ENCODE measurements at regions not wholly inside any gene's neighbourhood (a gene's known extent, or its start where the extent isn't known, plus 50 kb on each side); places are given as distances from the start of the nearest gene placed in this dataset.

GRCh38 chr15:95451938-95452337 lies 878.6 kb upstream of the NR2F2 start:
- H3K4me3 ChIP-seq (ENCODE audit: low read length in 2 of 2): no peak overlapping the region
- H3K4me1 ChIP-seq (ENCODE audit: control insufficient read depth, insufficient read depth, low read length): no peaks in the 10 kb centered on the region
- no peaks in the 10 kb centered on the region for H3K27me3 ChIP-seq (ENCODE audit: control insufficient read depth in 1 of 2, insufficient read depth in 2 of 2, low read length in 2 of 2)
- H3K27ac ChIP-seq (ENCODE audit: low read length): no peak overlapping the region
- no peaks in the 10 kb centered on the region for H3K36me3 ChIP-seq (ENCODE audit: control insufficient read depth in 2 of 2, insufficient read depth in 2 of 2, low read length in 2 of 2)
- H3K9ac ChIP-seq (ENCODE audit: low read length in 2 of 2): no peak overlapping the region
- H3K9me3 ChIP-seq (ENCODE audit: control insufficient read depth in 2 of 2, low read length in 2 of 2): no peaks in the 10 kb centered on the region

GRCh38 chr15:95454403-95455262 lies 875.9 kb upstream of the NR2F2 start:
- H3K4me3 ChIP-seq (ENCODE audit: low read length in 2 of 2): no peak overlapping the region
- H3K36me3 ChIP-seq (ENCODE audit: control insufficient read depth in 2 of 2, insufficient read depth in 2 of 2, low read length in 2 of 2): no peaks in the 10 kb centered on the region
- no peaks in the 10 kb centered on the region for H3K9me3 ChIP-seq (ENCODE audit: control insufficient read depth in 2 of 2, low read length in 2 of 2)
- no peak overlapping the region for H3K9ac ChIP-seq (ENCODE audit: low read length in 2 of 2)
- H3K4me1 ChIP-seq (ENCODE audit: control insufficient read depth, insufficient read depth, low read length): no peaks in the 10 kb centered on the region
- H3K27me3 ChIP-seq (ENCODE audit: control insufficient read depth in 1 of 2, insufficient read depth in 2 of 2, low read length in 2 of 2): no peaks in the 10 kb centered on the region
- no peak overlapping the region for H3K27ac ChIP-seq (ENCODE audit: low read length)

DNA sequence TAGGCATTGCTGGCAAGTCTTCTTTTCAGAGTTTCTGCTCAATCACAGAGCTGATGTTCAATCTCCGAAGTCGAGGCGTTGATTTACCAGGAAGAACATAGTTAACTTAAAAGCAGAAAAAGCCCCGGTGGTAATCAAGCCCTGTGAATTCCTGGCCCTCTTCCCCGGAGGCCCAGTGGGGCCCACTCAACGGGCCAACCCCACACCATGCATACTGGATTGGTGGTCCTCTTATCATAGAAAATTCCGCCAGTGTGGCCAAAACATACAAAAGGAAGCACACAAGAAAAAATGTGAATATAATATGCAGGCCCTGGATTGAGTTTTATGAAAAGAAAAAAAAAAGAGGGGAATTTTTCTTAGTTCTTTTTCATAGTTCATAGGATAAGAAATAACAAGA lies 873.0 kb upstream of the NR2F2 start:
- Histone ChIP-seq H3K27ac (ENCODE audit: low read length) (no peak overlapping the region), H3K27me3 (ENCODE audit: control insufficient read depth in 1 of 2, insufficient read depth in 2 of 2, low read length in 2 of 2) (no peaks in the 10 kb centered on the region), H3K4me3 (ENCODE audit: low read length in 2 of 2) (no peak overlapping the region), H3K9ac (ENCODE audit: low read length in 2 of 2) (no peak overlapping the region), H3K36me3 (ENCODE audit: control insufficient read depth in 2 of 2, insufficient read depth in 2 of 2, low read length in 2 of 2) (no peaks in the 10 kb centered on the region), H3K9me3 (ENCODE audit: control insufficient read depth in 2 of 2, low read length in 2 of 2) (no peaks in the 10 kb centered on the region), H3K4me1 (ENCODE audit: control insufficient read depth, insufficient read depth, low read length) (no peaks in the 10 kb centered on the region)

DNA sequence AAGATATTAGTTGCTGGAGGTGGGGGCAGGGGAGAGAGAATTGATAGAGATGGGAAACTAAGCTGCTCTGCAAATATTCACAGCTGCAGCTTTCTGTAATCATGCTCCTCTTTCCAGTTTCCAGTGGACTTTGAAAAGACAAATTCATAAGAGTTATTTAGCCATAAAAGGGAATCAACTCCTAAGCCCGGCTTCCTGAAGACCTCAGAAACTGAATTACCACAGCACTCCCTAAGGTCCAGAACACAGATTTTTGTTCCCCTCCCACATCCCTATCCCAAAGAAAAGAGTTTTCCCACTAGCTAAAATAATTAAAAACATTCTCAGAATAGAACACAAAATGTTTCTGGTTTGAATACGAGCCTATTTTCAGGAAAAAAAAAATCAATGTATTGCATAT lies 871.8 kb upstream of the NR2F2 start:
- Histone ChIP-seq H3K4me1 (ENCODE audit: control insufficient read depth, insufficient read depth, low read length) (no peaks in the 10 kb centered on the region), H3K27me3 (ENCODE audit: control insufficient read depth in 1 of 2, insufficient read depth in 2 of 2, low read length in 2 of 2) (no peaks in the 10 kb centered on the region), H3K9ac (ENCODE audit: low read length in 2 of 2) (no peak overlapping the region), H3K4me3 (ENCODE audit: low read length in 2 of 2) (no peak overlapping the region), H3K36me3 (ENCODE audit: control insufficient read depth in 2 of 2, insufficient read depth in 2 of 2, low read length in 2 of 2) (no peaks in the 10 kb centered on the region), H3K9me3 (ENCODE audit: control insufficient read depth in 2 of 2, low read length in 2 of 2) (no peaks in the 10 kb centered on the region), H3K27ac (ENCODE audit: low read length) (no peak overlapping the region)

DNA sequence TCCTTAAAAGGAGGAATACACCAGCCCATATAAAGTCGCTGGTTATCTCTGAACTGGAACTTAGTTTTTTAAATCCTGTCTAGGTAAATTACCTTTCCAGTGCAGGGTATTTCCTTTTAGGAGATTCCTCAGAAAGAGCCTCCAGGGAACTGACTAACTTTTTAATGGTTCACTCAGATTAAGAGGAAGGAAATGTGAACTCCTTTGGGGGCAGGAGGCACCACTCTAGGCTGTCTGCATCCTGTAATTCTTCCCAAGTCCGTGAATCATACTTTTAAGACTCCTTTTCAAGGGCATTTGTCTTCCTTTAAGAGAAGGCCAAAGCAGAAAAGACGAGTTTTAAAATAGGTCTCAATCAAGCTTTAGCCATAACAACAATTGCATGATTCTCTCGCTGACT lies 871.2 kb upstream of the NR2F2 start:
- Histone ChIP-seq H3K9ac (ENCODE audit: low read length in 2 of 2) (no peak overlapping the region), H3K27me3 (ENCODE audit: control insufficient read depth in 1 of 2, insufficient read depth in 2 of 2, low read length in 2 of 2) (no peaks in the 10 kb centered on the region), H3K27ac (ENCODE audit: low read length) (no peak overlapping the region), H3K36me3 (ENCODE audit: control insufficient read depth in 2 of 2, insufficient read depth in 2 of 2, low read length in 2 of 2) (no peaks in the 10 kb centered on the region), H3K4me3 (ENCODE audit: low read length in 2 of 2) (no peak overlapping the region), H3K4me1 (ENCODE audit: control insufficient read depth, insufficient read depth, low read length) (no peaks in the 10 kb centered on the region), H3K9me3 (ENCODE audit: control insufficient read depth in 2 of 2, low read length in 2 of 2) (no peaks in the 10 kb centered on the region)

DNA sequence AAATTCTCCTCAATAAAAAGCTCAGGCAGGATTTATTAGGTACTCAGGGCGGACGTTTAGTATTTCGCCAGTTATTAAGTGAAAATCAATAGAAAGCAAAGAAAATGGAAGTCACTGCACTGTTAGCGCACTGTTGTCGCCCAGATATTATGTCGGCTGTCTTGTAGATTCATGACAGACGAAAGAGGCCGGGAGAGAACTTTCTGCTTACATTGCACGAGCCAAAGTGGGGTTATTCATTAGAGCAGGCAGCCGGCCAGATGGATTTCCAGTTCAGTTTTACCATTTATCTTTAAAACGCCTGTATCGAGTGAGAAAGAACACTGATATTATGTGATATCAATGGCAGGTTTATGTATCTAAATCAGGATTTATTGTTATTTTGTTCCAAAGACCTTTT lies 866.0 kb upstream of the NR2F2 start:
- no peaks in the 10 kb centered on the region for H3K9me3 ChIP-seq (ENCODE audit: control insufficient read depth in 2 of 2, low read length in 2 of 2)
- H3K27ac ChIP-seq (ENCODE audit: low read length): no peak overlapping the region
- H3K4me1 ChIP-seq (ENCODE audit: control insufficient read depth, insufficient read depth, low read length): no peaks in the 10 kb centered on the region
- H3K4me3 ChIP-seq (ENCODE audit: low read length in 2 of 2): peak overlapping the region; percentile 40 to 61
- H3K36me3 ChIP-seq (ENCODE audit: control insufficient read depth in 2 of 2, insufficient read depth in 2 of 2, low read length in 2 of 2): no peaks in the 10 kb centered on the region
- H3K27me3 ChIP-seq (ENCODE audit: control insufficient read depth in 1 of 2, insufficient read depth in 2 of 2, low read length in 2 of 2): no peaks in the 10 kb centered on the region
- no peak overlapping the region for H3K9ac ChIP-seq (ENCODE audit: low read length in 2 of 2)

GRCh38 chr15:95468820-95469219 lies 861.7 kb upstream of the NR2F2 start:
- no peak overlapping the region for H3K27ac ChIP-seq (ENCODE audit: low read length)
- no peak overlapping the region for H3K4me3 ChIP-seq (ENCODE audit: low read length in 2 of 2)
- H3K9me3 ChIP-seq (ENCODE audit: control insufficient read depth in 2 of 2, low read length in 2 of 2): no peaks in the 10 kb centered on the region
- H3K36me3 ChIP-seq (ENCODE audit: control insufficient read depth in 2 of 2, insufficient read depth in 2 of 2, low read length in 2 of 2): no peaks in the 10 kb centered on the region
- H3K4me1 ChIP-seq (ENCODE audit: control insufficient read depth, insufficient read depth, low read length): no peaks in the 10 kb centered on the region
- H3K27me3 ChIP-seq (ENCODE audit: control insufficient read depth in 1 of 2, insufficient read depth in 2 of 2, low read length in 2 of 2): no peaks in the 10 kb centered on the region
- no peak overlapping the region for H3K9ac ChIP-seq (ENCODE audit: low read length in 2 of 2)

DNA sequence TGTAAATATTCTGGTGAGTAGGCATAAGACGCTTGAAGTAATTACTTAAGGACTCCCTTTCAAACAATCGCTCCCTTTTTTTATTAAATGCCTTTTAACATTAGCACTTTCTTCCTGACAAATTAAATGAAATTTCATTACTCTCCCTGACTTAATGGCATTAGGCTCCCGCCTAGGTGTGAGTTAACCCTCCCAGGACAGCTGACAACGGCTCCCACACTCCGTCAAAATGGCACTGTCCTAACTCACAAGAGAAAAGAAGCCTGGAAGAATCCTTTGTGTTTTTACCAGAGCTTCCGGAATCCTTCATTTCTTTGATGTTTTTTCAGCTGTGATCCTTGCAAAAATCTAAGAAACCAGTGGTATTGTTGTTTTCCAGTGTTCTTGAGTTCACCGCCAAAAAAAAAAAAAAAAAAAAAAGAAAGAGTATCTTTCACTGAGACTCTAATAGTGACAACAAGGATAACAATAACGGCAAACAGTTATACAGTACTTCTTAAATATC lies 861.0 kb upstream of the NR2F2 start:
- Histone ChIP-seq H3K9me3 (ENCODE audit: control insufficient read depth in 2 of 2, low read length in 2 of 2) (no peaks in the 10 kb centered on the region), H3K4me3 (ENCODE audit: low read length in 2 of 2) (no peak overlapping the region), H3K27me3 (ENCODE audit: control insufficient read depth in 1 of 2, insufficient read depth in 2 of 2, low read length in 2 of 2) (no peaks in the 10 kb centered on the region), H3K9ac (ENCODE audit: low read length in 2 of 2) (no peak overlapping the region), H3K27ac (ENCODE audit: low read length) (no peak overlapping the region), H3K4me1 (ENCODE audit: control insufficient read depth, insufficient read depth, low read length) (no peaks in the 10 kb centered on the region), H3K36me3 (ENCODE audit: control insufficient read depth in 2 of 2, insufficient read depth in 2 of 2, low read length in 2 of 2) (no peaks in the 10 kb centered on the region)

GRCh38 chr15:95470529-95470928 lies 860.0 kb upstream of the NR2F2 start:
- no peak overlapping the region for H3K27ac ChIP-seq (ENCODE audit: low read length)
- no peaks in the 10 kb centered on the region for H3K36me3 ChIP-seq (ENCODE audit: control insufficient read depth in 2 of 2, insufficient read depth in 2 of 2, low read length in 2 of 2)
- H3K9me3 ChIP-seq (ENCODE audit: control insufficient read depth in 2 of 2, low read length in 2 of 2): no peaks in the 10 kb centered on the region
- H3K4me3 ChIP-seq (ENCODE audit: low read length in 2 of 2): no peak overlapping the region
- no peak overlapping the region for H3K9ac ChIP-seq (ENCODE audit: low read length in 2 of 2)
- no peaks in the 10 kb centered on the region for H3K4me1 ChIP-seq (ENCODE audit: control insufficient read depth, insufficient read depth, low read length)
- H3K27me3 ChIP-seq (ENCODE audit: control insufficient read depth in 1 of 2, insufficient read depth in 2 of 2, low read length in 2 of 2): no peaks in the 10 kb centered on the region

DNA sequence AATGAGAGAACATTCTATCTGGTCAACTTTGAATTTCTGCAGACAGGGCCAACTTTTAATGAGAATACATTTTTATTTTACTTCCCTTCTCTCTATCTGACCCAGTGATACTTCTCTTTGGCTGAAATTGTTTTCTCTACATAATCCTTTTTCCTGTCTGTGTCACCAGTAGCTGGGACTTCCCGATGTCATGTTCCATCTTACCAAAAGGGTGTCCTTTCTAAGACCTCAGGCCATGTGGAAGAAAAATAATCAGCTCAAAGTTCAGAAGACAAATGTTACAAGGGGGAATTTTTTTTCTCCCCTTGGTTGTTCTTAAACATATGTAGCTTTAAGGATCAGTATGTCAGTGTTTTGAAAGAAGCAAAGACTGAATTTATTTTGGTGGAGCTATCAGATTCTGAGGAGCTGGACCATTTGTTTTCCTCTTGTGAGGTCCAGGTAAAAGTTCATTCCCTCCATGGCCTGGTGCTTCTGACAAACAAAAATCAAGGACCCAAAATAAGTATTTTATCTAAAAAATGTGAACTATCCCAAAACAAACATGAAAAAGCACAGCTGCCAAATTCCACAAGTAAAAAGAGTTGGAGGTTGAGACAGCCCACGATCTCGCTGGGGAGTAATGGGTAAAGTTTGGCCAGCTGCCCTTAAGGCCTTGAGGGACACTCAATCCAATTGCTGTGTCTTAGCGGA lies 859.4 kb upstream of the NR2F2 start:
- Histone ChIP-seq H3K27me3 (ENCODE audit: control insufficient read depth in 1 of 2, insufficient read depth in 2 of 2, low read length in 2 of 2) (no peaks in the 10 kb centered on the region), H3K27ac (ENCODE audit: low read length) (no peak overlapping the region), H3K9me3 (ENCODE audit: control insufficient read depth in 2 of 2, low read length in 2 of 2) (no peaks in the 10 kb centered on the region), H3K4me1 (ENCODE audit: control insufficient read depth, insufficient read depth, low read length) (no peaks in the 10 kb centered on the region), H3K9ac (ENCODE audit: low read length in 2 of 2) (no peak overlapping the region), H3K36me3 (ENCODE audit: control insufficient read depth in 2 of 2, insufficient read depth in 2 of 2, low read length in 2 of 2) (no peaks in the 10 kb centered on the region), H3K4me3 (ENCODE audit: low read length in 2 of 2) (no peak overlapping the region)

GRCh38 chr15:95471690-95472086 lies 858.8 kb upstream of the NR2F2 start:
- no peak overlapping the region for H3K27ac ChIP-seq (ENCODE audit: low read length)
- H3K36me3 ChIP-seq (ENCODE audit: control insufficient read depth in 2 of 2, insufficient read depth in 2 of 2, low read length in 2 of 2): no peaks in the 10 kb centered on the region
- H3K9me3 ChIP-seq (ENCODE audit: control insufficient read depth in 2 of 2, low read length in 2 of 2): no peaks in the 10 kb centered on the region

More at GRCh38 chr15:95471690-95472086, 858.8 kb upstream of the NR2F2 start:
- Histone ChIP-seq H3K9ac (ENCODE audit: low read length in 2 of 2) (no peak overlapping the region), H3K4me1 (ENCODE audit: control insufficient read depth, insufficient read depth, low read length) (no peaks in the 10 kb centered on the region), H3K27me3 (ENCODE audit: control insufficient read depth in 1 of 2, insufficient read depth in 2 of 2, low read length in 2 of 2) (no peaks in the 10 kb centered on the region), H3K4me3 (ENCODE audit: low read length in 2 of 2) (no peak overlapping the region)
